Suprapubic skin (tissue), 4 donors: ENCODE measurements at regions not wholly inside any gene's neighbourhood (a gene's known extent, or its start where the extent isn't known, plus 50 kb on each side); places are given as distances from the start of the nearest gene placed in this dataset.
"Not testable (repeated sequence)": the region's sequence is repeated elsewhere in the genome, so short reads cannot be mapped to it uniquely, and the experiment has no call there.

ENCODE experiments used
- DNase-seq, 2 donors: peaks; one replicate each; pipeline ENCODE4 v3.0.0-alpha.2; 2019; ENCODE audit warnings: low spot score in 2 of 2
- H3K27ac ChIP-seq: fragments of 200-600 bp; sonication (generic); one replicate; pipeline ENCODE4 v1.5.1; 2019
- H3K27me3 ChIP-seq: fragments of 200-600 bp; sonication (generic); one replicate; pipeline ENCODE4 v1.5.1; 2019
- H3K36me3 ChIP-seq: fragments of 200-600 bp; sonication (generic); one replicate; pipeline ENCODE4 v1.5.1; 2019
- H3K4me1 ChIP-seq: fragments of 200-600 bp; sonication (generic); one replicate; pipeline ENCODE4 v1.5.1; 2019
- H3K4me3 ChIP-seq: fragments of 200-600 bp; sonication (generic); one replicate; pipeline ENCODE4 v1.5.1; 2019; ENCODE audit warnings: mild to moderate bottlenecking
- H3K9me3 ChIP-seq: fragments of 200-600 bp; sonication (generic); one replicate; pipeline ENCODE4 v1.5.1; 2019
- EP300 ChIP-seq: sonication (generic); formaldehyde crosslinking; IDR thresholded peaks from one replicate; pipeline ENCODE4 v1.6.1; 2017; ENCODE audit warnings: antibody characterized with exemption
- POLR2A ChIP-seq, 2 donors: fragments of 450-650 bp; IDR thresholded peaks; one replicate each; pipeline ENCODE4 v1.6.1; 2017; ENCODE audit warnings: antibody characterized with exemption in 2 of 2, mild to moderate bottlenecking in 2 of 2, moderate library complexity in 2 of 2
- POLR2AphosphoS5 ChIP-seq, 3 donors: sonication (generic); formaldehyde crosslinking; IDR thresholded peaks; one replicate each; pipeline ENCODE4 v1.6.1; 2017; ENCODE audit warnings: antibody characterized with exemption in 3 of 3
- WGBS: methylation state at CpG from one replicate; pipeline ENCODE4 v1.1.5; 2018; 5-methylcytosine and 5-hydroxymethylcytosine counted together
- TF ChIP-seq, protein P1 (sequence below), 2 donors: fragments of 200-600 bp in 1 of 2; fragments of 450-650 bp in 1 of 2; sonication (generic) in 1 of 2; IDR thresholded peaks; one replicate each; pipeline ENCODE4 v1.5.1; 2016 to 2019; ENCODE audit warnings: antibody characterized with exemption in 2 of 2, mild to moderate bottlenecking in 1 of 2, moderate library complexity in 1 of 2

DNA sequence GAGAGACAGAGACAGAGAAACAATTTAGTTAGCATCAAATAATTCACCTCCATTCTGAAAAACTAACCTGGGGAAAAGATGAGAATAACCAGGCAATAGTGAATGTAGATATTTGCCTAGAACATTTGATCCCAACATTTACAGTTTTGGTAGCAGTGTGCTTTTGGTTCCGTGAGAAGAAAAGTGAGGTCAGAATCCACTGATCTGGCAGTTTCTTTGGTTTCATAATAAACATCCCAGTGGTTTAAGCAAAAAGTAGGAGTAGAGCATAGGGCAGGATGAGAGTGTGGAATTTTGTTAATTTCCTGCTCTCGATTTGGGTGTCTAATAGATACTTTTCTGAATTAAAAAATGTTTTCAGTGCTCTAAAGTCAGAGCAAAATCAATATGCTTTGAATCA, 887.0 kb downstream of the NR2F1-AS1 start:
- H3K4me3 ChIP-seq = no peak overlapping the region
- H3K27ac ChIP-seq = no peak overlapping the region
- TF ChIP-seq POLR2A (IDR thresholded peaks at IDR 0.05) (no peak), POLR2AphosphoS5 (IDR thresholded peaks at IDR 0.05) (no peak), EP300 (no peak)
- TF ChIP-seq, protein P1, sequence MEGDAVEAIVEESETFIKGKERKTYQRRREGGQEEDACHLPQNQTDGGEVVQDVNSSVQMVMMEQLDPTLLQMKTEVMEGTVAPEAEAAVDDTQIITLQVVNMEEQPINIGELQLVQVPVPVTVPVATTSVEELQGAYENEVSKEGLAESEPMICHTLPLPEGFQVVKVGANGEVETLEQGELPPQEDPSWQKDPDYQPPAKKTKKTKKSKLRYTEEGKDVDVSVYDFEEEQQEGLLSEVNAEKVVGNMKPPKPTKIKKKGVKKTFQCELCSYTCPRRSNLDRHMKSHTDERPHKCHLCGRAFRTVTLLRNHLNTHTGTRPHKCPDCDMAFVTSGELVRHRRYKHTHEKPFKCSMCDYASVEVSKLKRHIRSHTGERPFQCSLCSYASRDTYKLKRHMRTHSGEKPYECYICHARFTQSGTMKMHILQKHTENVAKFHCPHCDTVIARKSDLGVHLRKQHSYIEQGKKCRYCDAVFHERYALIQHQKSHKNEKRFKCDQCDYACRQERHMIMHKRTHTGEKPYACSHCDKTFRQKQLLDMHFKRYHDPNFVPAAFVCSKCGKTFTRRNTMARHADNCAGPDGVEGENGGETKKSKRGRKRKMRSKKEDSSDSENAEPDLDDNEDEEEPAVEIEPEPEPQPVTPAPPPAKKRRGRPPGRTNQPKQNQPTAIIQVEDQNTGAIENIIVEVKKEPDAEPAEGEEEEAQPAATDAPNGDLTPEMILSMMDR (IDR thresholded peaks at IDR 0.05) = no peak
- H3K9me3 ChIP-seq = no peaks in the 10 kb centered on the region
- 68% methylated on average over 2 of the region's 2 CpGs for WGBS
- H3K4me1 ChIP-seq = no peaks in the 10 kb centered on the region
- no peaks in the 10 kb centered on the region for H3K36me3 ChIP-seq
- no peaks in the 10 kb centered on the region for H3K27me3 ChIP-seq
- DNase-seq = no peak

DNA sequence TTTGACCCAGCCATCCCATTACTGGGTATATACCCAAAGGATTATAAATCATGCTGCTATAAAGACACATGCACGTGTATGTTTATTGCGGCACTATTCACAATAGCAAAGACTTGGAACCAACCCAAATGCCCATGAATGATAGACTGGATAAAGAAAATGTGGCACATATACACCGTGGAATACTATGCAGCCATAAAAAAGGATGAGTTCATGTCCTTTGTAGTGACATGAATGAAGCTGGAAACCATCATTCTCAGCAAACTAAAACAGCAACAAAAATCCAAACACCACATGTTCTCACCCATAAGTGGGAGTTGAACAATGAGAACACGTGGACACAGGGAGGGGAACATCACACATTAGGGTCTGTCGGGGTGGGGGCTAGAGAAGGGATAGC, 889.1 kb downstream of the NR2F1-AS1 start:
- not testable (repeated sequence) for H3K27me3 ChIP-seq, H3K9me3 ChIP-seq, H3K4me3 ChIP-seq, H3K4me1 ChIP-seq, H3K27ac ChIP-seq, H3K36me3 ChIP-seq, DNase-seq
- WGBS = 75% methylated on average over 5 of the region's 5 CpGs

DNA sequence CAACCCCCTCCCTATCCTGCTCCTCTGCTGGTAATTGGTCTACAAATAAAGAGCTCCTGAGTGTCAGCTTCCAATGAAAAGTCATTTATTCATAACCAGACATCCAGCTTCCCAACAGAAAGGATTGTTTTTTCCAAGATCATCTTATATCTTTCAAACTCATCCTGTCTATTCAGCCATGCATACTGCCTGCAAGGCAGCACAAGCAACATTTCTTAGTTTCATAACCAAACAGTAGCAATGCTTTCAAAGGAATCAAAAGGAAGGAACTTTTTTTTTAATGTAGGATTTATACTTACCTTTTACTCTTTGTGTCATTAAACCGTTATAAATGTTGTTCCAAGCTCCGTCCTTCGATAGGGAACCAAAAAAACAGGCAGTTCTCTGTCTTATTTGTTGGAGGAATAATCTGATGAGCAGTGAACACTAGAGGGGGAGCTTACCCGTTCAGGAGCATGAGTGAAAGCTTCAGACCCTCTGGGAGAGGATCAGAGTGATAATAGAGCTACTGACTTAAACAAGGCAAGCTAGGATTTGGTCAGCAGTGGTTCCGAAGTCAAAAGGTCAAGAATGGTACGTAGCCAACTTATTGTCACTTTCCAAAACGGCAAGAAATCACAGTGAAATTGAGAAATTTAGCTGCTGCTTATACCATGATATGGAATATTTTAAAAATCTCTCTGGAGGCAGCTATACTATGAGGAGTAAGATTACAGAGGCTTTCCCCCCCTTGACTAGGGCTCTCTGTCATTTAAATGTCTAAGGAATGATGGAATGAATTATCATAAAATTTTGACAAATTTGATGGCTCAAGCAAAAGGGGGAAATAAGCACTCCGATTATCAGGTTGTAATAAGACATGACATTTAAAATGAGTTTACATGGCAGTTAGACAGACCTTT, 892.9 kb downstream of the NR2F1-AS1 start:
- H3K27ac ChIP-seq = no peak overlapping the region
- no peaks in the 10 kb centered on the region for H3K4me1 ChIP-seq
- H3K4me3 ChIP-seq = no peak overlapping the region
- H3K36me3 ChIP-seq = no peaks in the 10 kb centered on the region
- DNase-seq = no peak
- no peaks in the 10 kb centered on the region for H3K9me3 ChIP-seq
- TF ChIP-seq POLR2AphosphoS5 (IDR thresholded peaks at IDR 0.05) = no peak
- 24% methylated on average over 8 of the region's 8 CpGs for WGBS
- no peaks in the 10 kb centered on the region for H3K27me3 ChIP-seq

DNA sequence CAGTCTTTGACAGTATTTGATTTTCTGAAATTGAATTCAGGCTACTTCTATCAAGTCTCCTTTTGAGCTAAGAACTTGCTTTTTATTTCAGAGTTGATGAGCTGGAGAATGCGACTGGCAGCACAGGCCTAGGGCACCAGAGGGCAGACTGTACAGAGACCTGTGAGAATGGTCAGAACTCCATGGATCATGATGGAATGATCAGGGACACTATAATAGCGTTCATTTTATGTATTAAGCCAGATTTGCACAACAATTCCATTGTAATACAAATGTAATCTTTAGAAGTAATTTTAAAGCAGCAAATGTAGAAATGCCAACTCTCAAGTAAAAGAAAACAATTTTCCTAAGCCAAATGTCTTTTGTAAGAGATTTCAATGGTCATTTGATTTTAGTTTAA, 902.4 kb downstream of the NR2F1-AS1 start:
- Histone ChIP-seq H3K4me3 (no peak overlapping the region), H3K27me3 (no peaks in the 10 kb centered on the region), H3K9me3 (no peaks in the 10 kb centered on the region), H3K36me3 (no peaks in the 10 kb centered on the region), H3K27ac (no peak overlapping the region), H3K4me1 (no peaks in the 10 kb centered on the region)
- TF ChIP-seq POLR2AphosphoS5 (IDR thresholded peaks at IDR 0.05) (no peak), POLR2A (IDR thresholded peaks at IDR 0.05) (no peak), EP300 (no peak)
- TF ChIP-seq, protein P1 (IDR thresholded peaks at IDR 0.05) = no peak
- WGBS = 80% methylated on average over 2 of the region's 2 CpGs
- no peak for DNase-seq

DNA sequence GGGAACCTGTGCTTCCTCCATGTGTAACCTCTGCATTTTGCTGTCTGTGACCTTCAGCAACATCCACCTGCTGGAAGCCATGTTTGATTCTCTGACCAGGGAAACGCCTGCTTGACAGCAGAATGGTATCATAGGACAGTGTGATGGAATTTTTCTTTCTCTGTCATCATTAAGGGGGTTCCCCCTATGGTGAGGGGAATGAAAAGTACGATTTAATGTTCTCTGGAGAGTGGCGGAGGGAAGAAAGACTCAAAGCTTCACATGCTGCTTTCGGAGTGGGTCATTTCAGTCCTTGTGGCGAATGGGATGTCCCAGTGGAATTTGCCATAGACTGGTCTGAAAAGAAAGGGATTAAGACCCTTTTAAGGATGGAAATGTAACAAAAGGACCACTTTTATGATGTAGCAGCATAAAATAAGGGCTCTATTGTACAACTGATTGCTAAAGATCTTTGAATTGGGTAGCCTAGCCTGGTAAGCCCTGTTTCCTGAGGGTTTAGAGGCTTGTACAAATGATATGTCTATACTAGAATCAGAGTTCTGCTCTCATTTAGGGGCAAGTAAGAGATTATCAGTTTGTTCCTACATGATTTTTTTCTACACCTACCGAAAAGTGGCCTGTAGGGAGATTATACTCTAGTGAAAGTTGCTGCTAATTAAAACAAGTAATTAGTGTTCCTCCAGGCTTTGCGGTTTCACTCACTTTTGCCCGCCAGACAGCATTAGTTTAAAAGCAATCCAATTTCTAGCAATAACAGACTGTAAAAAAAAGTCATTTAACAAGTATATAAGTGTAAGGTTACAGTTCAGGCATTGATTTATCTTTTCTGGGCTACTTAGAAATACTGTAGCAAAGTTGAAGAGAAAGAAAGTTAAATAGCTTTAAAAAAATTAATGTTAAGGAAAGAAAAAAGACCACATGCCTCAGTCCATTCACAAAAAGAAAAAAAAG, 904.5 kb downstream of the NR2F1-AS1 start:
- Histone ChIP-seq H3K4me1 (no peaks in the 10 kb centered on the region), H3K4me3 (no peak overlapping the region), H3K9me3 (no peaks in the 10 kb centered on the region), H3K27ac (no peak overlapping the region), H3K36me3 (no peaks in the 10 kb centered on the region), H3K27me3 (no peaks in the 10 kb centered on the region)
- no peak for DNase-seq
- WGBS = 85% methylated on average over 8 of the region's 8 CpGs
- no peak for TF ChIP-seq EP300
- no peak for TF ChIP-seq POLR2A (IDR thresholded peaks at IDR 0.05)
- TF ChIP-seq, protein P1 (IDR thresholded peaks at IDR 0.05) = no peak
- TF ChIP-seq POLR2AphosphoS5 (IDR thresholded peaks at IDR 0.05) = no peak

DNA sequence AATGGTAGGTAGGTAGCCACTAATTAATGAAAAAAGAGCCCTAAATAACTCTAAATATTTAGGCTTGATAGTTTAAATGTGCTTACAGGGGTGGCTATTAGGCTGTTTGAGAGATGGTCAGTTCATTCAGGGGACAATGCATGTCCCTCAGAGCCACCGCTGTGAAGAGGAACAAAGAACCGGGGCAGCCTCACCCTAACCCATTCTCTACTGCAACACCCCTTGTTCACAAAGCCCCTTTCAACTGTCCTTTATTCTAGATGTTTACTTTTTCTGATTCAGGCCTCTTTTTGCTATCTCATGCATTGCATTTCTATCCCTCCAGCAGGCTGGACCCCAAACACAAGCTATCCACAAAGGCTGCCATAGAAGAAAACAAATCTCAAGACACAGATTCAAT, 906.7 kb downstream of the NR2F1-AS1 start:
- Histone ChIP-seq H3K27ac (no peak overlapping the region), H3K36me3 (no peaks in the 10 kb centered on the region), H3K4me1 (no peaks in the 10 kb centered on the region), H3K27me3 (no peaks in the 10 kb centered on the region), H3K4me3 (no peak overlapping the region), H3K9me3 (no peaks in the 10 kb centered on the region)
- 83% methylated on average over 2 of the region's 2 CpGs for WGBS
- no peak for DNase-seq
- no peak for TF ChIP-seq POLR2A (IDR thresholded peaks at IDR 0.05)
- TF ChIP-seq POLR2AphosphoS5 (IDR thresholded peaks at IDR 0.05) = no peak
- TF ChIP-seq EP300 = no peak
- TF ChIP-seq, protein P1 (IDR thresholded peaks at IDR 0.05) = no peak
